PC-3 (cell line): ENCODE measurements at regions not wholly inside any gene's neighbourhood (a gene's known extent, or its start where the extent isn't known, plus 50 kb on each side); places are given as distances from the start of the nearest gene placed in this dataset.

Source experiments
- CTCF ChIP-seq: fragments of 300-600 bp; sonication (generic); conservative IDR thresholded peaks from 2 replicates; pipeline ENCODE4 v1.5.1; 2017; ENCODE audit warnings: antibody characterized with exemption, low read depth, mild to moderate bottlenecking, low read length
- EZH2 ChIP-seq: fragments of 300-600 bp; sonication (generic); IDR thresholded peaks from one replicate; pipeline ENCODE4 v1.6.1; 2017; ENCODE audit warnings: antibody characterized with exemption, mild to moderate bottlenecking, low read length; ENCODE audit not compliant: unreplicated experiment
- EZH2phosphoT487 ChIP-seq: fragments of 300-600 bp; sonication (generic); IDR thresholded peaks from 2 replicates; pipeline ENCODE4 v1.6.1; 2018; ENCODE audit warnings: mild to moderate bottlenecking, antibody characterized with exemption, low read length, borderline replicate concordance

GRCh38 chr20:53652090-53652858 lies 58.6 kb upstream of the ZNF217 start:
- TF ChIP-seq CTCF, result no peak
- TF ChIP-seq EZH2, result no peak
- TF ChIP-seq EZH2phosphoT487, result no peak
